ENCODE measurements at regions not wholly inside any gene's neighbourhood (a gene's known extent, or its start where the extent isn't known, plus 50 kb on each side); places are given as distances from the start of the nearest gene placed in this dataset.

- dilution Hi-C loops (cut with MboI; ENCODE audit: extremely low pct_ligation_motif_present, low sequenced_read_pairs): no loop called here
- Histone ChIP-seq H3K27ac (ENCODE audit: control insufficient read depth, insufficient read depth, low read length) (no peak overlapping the region), H3K4me1 (ENCODE audit: control insufficient read depth, extremely low read depth, insufficient read depth, low read length) (no peaks in the 10 kb centered on the region), H3K9ac (ENCODE audit: control insufficient read depth, extremely low read depth, insufficient read depth, low read length) (no peak overlapping the region), H3K4me3 (ENCODE audit: control insufficient read depth in 2 of 3, extremely low read depth in 1 of 3, insufficient read depth in 2 of 3, low read depth in 1 of 3, low read length in 3 of 3) (no peak overlapping the region), H3K27me3 (ENCODE audit: control insufficient read depth, extremely low read depth, insufficient read depth, low read length) (no peaks in the 10 kb centered on the region), H4K20me1 (ENCODE audit: control insufficient read depth, extremely low read depth, insufficient read depth, low read length) (no peaks in the 10 kb centered on the region), H3K36me3 (ENCODE audit: control insufficient read depth in 2 of 2, extremely low read depth in 1 of 2, insufficient read depth in 2 of 2, low read length in 2 of 2) (no peaks in the 10 kb centered on the region), H3K4me2 (ENCODE audit: control insufficient read depth, extremely low read depth, insufficient read depth, low read depth, low read length) (no peak overlapping the region), H3K79me2 (ENCODE audit: control insufficient read depth, insufficient read depth, low read length) (no peaks in the 10 kb centered on the region), H3K9me3 (ENCODE audit: control insufficient read depth, low read depth, low read length) (no peaks in the 10 kb centered on the region), H2AFZ (ENCODE audit: control insufficient read depth, low read length) (no peak overlapping the region), H3K9me1 (ENCODE audit: control insufficient read depth, extremely low read depth, insufficient read depth, low read length) (no peaks in the 10 kb centered on the region)
- no peak for DNase-seq (ENCODE audit: low read depth, low spot score)
- TF ChIP-seq, protein P1, sequence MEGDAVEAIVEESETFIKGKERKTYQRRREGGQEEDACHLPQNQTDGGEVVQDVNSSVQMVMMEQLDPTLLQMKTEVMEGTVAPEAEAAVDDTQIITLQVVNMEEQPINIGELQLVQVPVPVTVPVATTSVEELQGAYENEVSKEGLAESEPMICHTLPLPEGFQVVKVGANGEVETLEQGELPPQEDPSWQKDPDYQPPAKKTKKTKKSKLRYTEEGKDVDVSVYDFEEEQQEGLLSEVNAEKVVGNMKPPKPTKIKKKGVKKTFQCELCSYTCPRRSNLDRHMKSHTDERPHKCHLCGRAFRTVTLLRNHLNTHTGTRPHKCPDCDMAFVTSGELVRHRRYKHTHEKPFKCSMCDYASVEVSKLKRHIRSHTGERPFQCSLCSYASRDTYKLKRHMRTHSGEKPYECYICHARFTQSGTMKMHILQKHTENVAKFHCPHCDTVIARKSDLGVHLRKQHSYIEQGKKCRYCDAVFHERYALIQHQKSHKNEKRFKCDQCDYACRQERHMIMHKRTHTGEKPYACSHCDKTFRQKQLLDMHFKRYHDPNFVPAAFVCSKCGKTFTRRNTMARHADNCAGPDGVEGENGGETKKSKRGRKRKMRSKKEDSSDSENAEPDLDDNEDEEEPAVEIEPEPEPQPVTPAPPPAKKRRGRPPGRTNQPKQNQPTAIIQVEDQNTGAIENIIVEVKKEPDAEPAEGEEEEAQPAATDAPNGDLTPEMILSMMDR (optimal IDR thresholded peaks at IDR 0.05 in 1 of 3, IDR thresholded peaks at IDR 0.05 in 1 of 3, conservative IDR thresholded peaks at IDR 0.05 in 1 of 3; ENCODE audit: extremely low read depth in 1 of 3, insufficient read depth in 2 of 3, low read length in 3 of 3): no peak
- no peak for TF ChIP-seq EZH2 (IDR thresholded peaks at IDR 0.05; ENCODE audit: low read length)
- FAIRE-seq: no peak
Measured at GRCh38 chr3:104530934-104531333, 835.8 kb upstream of the ALCAM start.

GRCh38 chr3:104536715-104537114 lies 830.0 kb upstream of the ALCAM start:
- DNase-seq (ENCODE audit: low read depth, low spot score) (no peak), FAIRE-seq (no peak)
- H3K4me1 ChIP-seq (ENCODE audit: control insufficient read depth, extremely low read depth, insufficient read depth, low read length): no peaks in the 10 kb centered on the region
- H3K9me3 ChIP-seq (ENCODE audit: control insufficient read depth, low read depth, low read length): no peaks in the 10 kb centered on the region
- no peaks in the 10 kb centered on the region for H3K27me3 ChIP-seq (ENCODE audit: control insufficient read depth, extremely low read depth, insufficient read depth, low read length)
- no peak overlapping the region for H2AFZ ChIP-seq (ENCODE audit: control insufficient read depth, low read length)
- H3K4me2 ChIP-seq (ENCODE audit: control insufficient read depth, extremely low read depth, insufficient read depth, low read depth, low read length): no peak overlapping the region
- no peak overlapping the region for H3K4me3 ChIP-seq (ENCODE audit: control insufficient read depth in 2 of 3, extremely low read depth in 1 of 3, insufficient read depth in 2 of 3, low read depth in 1 of 3, low read length in 3 of 3)
- TF ChIP-seq, protein P1 (optimal IDR thresholded peaks at IDR 0.05 in 1 of 3, IDR thresholded peaks at IDR 0.05 in 1 of 3, conservative IDR thresholded peaks at IDR 0.05 in 1 of 3; ENCODE audit: extremely low read depth in 1 of 3, insufficient read depth in 2 of 3, low read length in 3 of 3): no peak
- no peak for TF ChIP-seq EZH2 (IDR thresholded peaks at IDR 0.05; ENCODE audit: low read length)
- no peak overlapping the region for H3K9ac ChIP-seq (ENCODE audit: control insufficient read depth, extremely low read depth, insufficient read depth, low read length)
- no peaks in the 10 kb centered on the region for H4K20me1 ChIP-seq (ENCODE audit: control insufficient read depth, extremely low read depth, insufficient read depth, low read length)
- H3K79me2 ChIP-seq (ENCODE audit: control insufficient read depth, insufficient read depth, low read length): no peaks in the 10 kb centered on the region
- H3K27ac ChIP-seq (ENCODE audit: control insufficient read depth, insufficient read depth, low read length): no peak overlapping the region
- no peaks in the 10 kb centered on the region for H3K9me1 ChIP-seq (ENCODE audit: control insufficient read depth, extremely low read depth, insufficient read depth, low read length)
- no peaks in the 10 kb centered on the region for H3K36me3 ChIP-seq (ENCODE audit: control insufficient read depth in 2 of 2, extremely low read depth in 1 of 2, insufficient read depth in 2 of 2, low read length in 2 of 2)
- dilution Hi-C loops (cut with MboI; ENCODE audit: extremely low pct_ligation_motif_present, low sequenced_read_pairs): no loop called here
